Stimulated activated CD4-positive, alpha-beta T cell treated with anti-CD3 and anti-CD28 coated beads, Interleukin-1b, Interleukin-23, amount 100 ng/mL, for 4 hours (primary cell): ENCODE measurements at regions not wholly inside any gene's neighbourhood (a gene's known extent, or its start where the extent isn't known, plus 50 kb on each side); places are given as distances from the start of the nearest gene placed in this dataset.

Source experiments
- DNase-seq, 2 donors: peaks; one replicate each; pipeline ENCODE4 v3.0.0-alpha.2; 2020; ENCODE audit warnings: low read depth in 2 of 2

GRCh38 chr3:157807280-157807679, 298.9 kb downstream of the SHOX2 start:
- no peak for DNase-seq

GRCh38 chr3:157805538-157805937, 300.7 kb downstream of the SHOX2 start:
- no peak for DNase-seq

GRCh38 chr3:157794771-157795170, 291.6 kb upstream of the VEPH1 start:
- DNase-seq: no peak

- no peak for DNase-seq
These were observed 290.5 kb upstream of the VEPH1 start for GRCh38 chr3:157793745-157794144.

GRCh38 chr3:157789162-157789561, 285.9 kb upstream of the VEPH1 start:
- DNase-seq: no peak

GRCh38 chr3:157786618-157787017, 283.4 kb upstream of the VEPH1 start:
- DNase-seq: no peak

GRCh38 chr3:157786211-157786610, 283.0 kb upstream of the VEPH1 start:
- DNase-seq: no peak

- no peak for DNase-seq
These were observed 282.0 kb upstream of the VEPH1 start for GRCh38 chr3:157785102-157785826.

GRCh38 chr3:157782236-157782635, 279.0 kb upstream of the VEPH1 start:
- DNase-seq: no peak

- no peak for DNase-seq
These were observed 273.6 kb upstream of the VEPH1 start for GRCh38 chr3:157776861-157777260.

- DNase-seq: no peak
These were observed 272.2 kb upstream of the VEPH1 start for GRCh38 chr3:157775446-157775845.

GRCh38 chr3:157769378-157769777, 266.2 kb upstream of the VEPH1 start:
- no peak for DNase-seq

- DNase-seq: no peak
These were observed 264.4 kb upstream of the VEPH1 start for GRCh38 chr3:157767607-157768006.

GRCh38 chr3:157763644-157764043, 260.4 kb upstream of the VEPH1 start:
- no peak for DNase-seq

- DNase-seq: no peak
These were observed 256.1 kb upstream of the VEPH1 start for GRCh38 chr3:157759311-157759710.

- no peak for DNase-seq
These were observed 252.0 kb upstream of the VEPH1 start for GRCh38 chr3:157755233-157755632.

- DNase-seq: no peak
These were observed 251.2 kb upstream of the VEPH1 start for GRCh38 chr3:157754451-157754850.

- DNase-seq: no peak
These were observed 250.5 kb upstream of the VEPH1 start for GRCh38 chr3:157753787-157754136.

GRCh38 chr3:157752956-157753786, 250.0 kb upstream of the VEPH1 start:
- no peak for DNase-seq

- no peak for DNase-seq
These were observed 249.3 kb upstream of the VEPH1 start for GRCh38 chr3:157752554-157752953.

GRCh38 chr3:157751386-157751785, 248.2 kb upstream of the VEPH1 start:
- DNase-seq: no peak

GRCh38 chr3:157746391-157746790, 243.2 kb upstream of the VEPH1 start:
- DNase-seq: no peak

- DNase-seq: no peak
These were observed 238.4 kb upstream of the VEPH1 start for GRCh38 chr3:157741607-157742006.
